ENCODE measurements at regions not wholly inside any gene's neighbourhood (a gene's known extent, or its start where the extent isn't known, plus 50 kb on each side); places are given as distances from the start of the nearest gene placed in this dataset.

- no peak for DNase-seq
- Histone ChIP-seq H3K27me3 (ENCODE audit: insufficient read depth, low read depth, severe bottlenecking) (no peaks in the 10 kb centered on the region), H3K9me3 (ENCODE audit: severe bottlenecking) (no peaks in the 10 kb centered on the region), H3K36me3 (no peaks in the 10 kb centered on the region), H3K4me3 (ENCODE audit: low read depth, low read length) (no peak overlapping the region), H3K27ac (no peak overlapping the region)
- TF ChIP-seq CTCF (IDR thresholded peaks at IDR 0.05; ENCODE audit: low read depth, low read length), result no peak
These were observed 121.7 kb downstream of the ANKRD18B start for GRCh38 chr9:33645706-33646105.

DNA sequence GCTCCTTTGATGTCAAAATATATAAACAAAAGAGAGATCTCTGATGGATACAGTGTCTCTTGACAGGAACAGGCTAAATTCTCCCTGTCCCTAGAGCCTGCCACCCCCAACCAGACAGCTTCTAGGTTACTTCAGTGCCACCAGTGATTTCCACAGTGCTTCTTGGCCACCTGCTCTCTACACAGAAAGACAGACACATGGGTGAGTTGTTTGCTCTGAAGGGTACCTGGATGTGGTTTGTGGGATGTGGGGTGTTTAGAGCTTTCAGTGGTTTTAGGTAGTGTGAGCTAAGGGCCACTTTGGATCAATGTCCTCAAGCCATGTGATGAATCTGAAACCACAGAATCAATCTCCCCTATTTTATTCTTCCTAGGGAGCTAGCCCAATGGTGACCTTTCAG is 125.4 kb downstream of the ANKRD18B start:
- no peak for TF ChIP-seq CTCF (IDR thresholded peaks at IDR 0.05; ENCODE audit: low read depth, low read length)
- Histone ChIP-seq H3K36me3 (no peaks in the 10 kb centered on the region), H3K27ac (no peak overlapping the region), H3K27me3 (ENCODE audit: insufficient read depth, low read depth, severe bottlenecking) (no peaks in the 10 kb centered on the region), H3K4me3 (ENCODE audit: low read depth, low read length) (no peak overlapping the region), H3K9me3 (ENCODE audit: severe bottlenecking) (no peaks in the 10 kb centered on the region)
- DNase-seq, result no peak

DNA sequence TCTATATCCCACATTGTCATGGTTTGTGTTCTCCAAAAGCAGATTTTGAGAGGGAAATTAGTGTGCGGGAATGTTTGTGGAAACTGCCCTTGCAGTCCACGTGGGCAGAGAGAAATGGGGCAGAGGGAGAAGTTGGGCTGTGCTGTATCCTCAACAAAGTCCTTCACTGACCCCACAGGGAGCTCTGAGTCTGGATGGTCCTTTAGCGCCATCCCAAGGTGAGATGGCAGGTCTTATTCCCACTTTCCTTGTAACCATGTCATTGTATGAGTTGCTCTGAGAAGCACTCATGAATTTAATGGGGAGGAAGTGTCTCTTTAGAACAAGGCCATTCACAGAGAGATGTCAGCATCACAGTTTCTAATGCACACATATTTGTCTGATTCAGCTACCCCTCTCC is 127.1 kb downstream of the ANKRD18B start:
- Histone ChIP-seq H3K27ac (no peak overlapping the region), H3K4me3 (ENCODE audit: low read depth, low read length) (no peak overlapping the region), H3K27me3 (ENCODE audit: insufficient read depth, low read depth, severe bottlenecking) (no peaks in the 10 kb centered on the region), H3K36me3 (no peaks in the 10 kb centered on the region), H3K9me3 (ENCODE audit: severe bottlenecking) (no peaks in the 10 kb centered on the region)
- TF ChIP-seq CTCF (IDR thresholded peaks at IDR 0.05; ENCODE audit: low read depth, low read length), result no peak
- no peak for DNase-seq

GRCh38 chr9:33659921-33660320 is 135.4 kb upstream of the PRSS3 start:
- TF ChIP-seq CTCF (IDR thresholded peaks at IDR 0.05; ENCODE audit: low read depth, low read length), result no peak
- no peaks in the 10 kb centered on the region for H3K36me3 ChIP-seq
- H3K4me3 ChIP-seq (ENCODE audit: low read depth, low read length), result no peak overlapping the region
- no peak overlapping the region for H3K27ac ChIP-seq
- no peak for DNase-seq
- H3K27me3 ChIP-seq (ENCODE audit: insufficient read depth, low read depth, severe bottlenecking), result no peaks in the 10 kb centered on the region
- no peaks in the 10 kb centered on the region for H3K9me3 ChIP-seq (ENCODE audit: severe bottlenecking)

GRCh38 chr9:33660772-33661171 is 134.6 kb upstream of the PRSS3 start:
- no peak overlapping the region for H3K27ac ChIP-seq
- no peaks in the 10 kb centered on the region for H3K36me3 ChIP-seq
- DNase-seq, result no peak
- no peaks in the 10 kb centered on the region for H3K27me3 ChIP-seq (ENCODE audit: insufficient read depth, low read depth, severe bottlenecking)
- no peak overlapping the region for H3K4me3 ChIP-seq (ENCODE audit: low read depth, low read length)
- no peaks in the 10 kb centered on the region for H3K9me3 ChIP-seq (ENCODE audit: severe bottlenecking)
- TF ChIP-seq CTCF (IDR thresholded peaks at IDR 0.05; ENCODE audit: low read depth, low read length), result no peak

- TF ChIP-seq CTCF (IDR thresholded peaks at IDR 0.05; ENCODE audit: low read depth, low read length), result no peak
- H3K9me3 ChIP-seq (ENCODE audit: severe bottlenecking), result no peaks in the 10 kb centered on the region
- no peaks in the 10 kb centered on the region for H3K36me3 ChIP-seq
- H3K27ac ChIP-seq, result no peak overlapping the region
- no peak for DNase-seq
- H3K4me3 ChIP-seq (ENCODE audit: low read depth, low read length), result no peak overlapping the region
- no peaks in the 10 kb centered on the region for H3K27me3 ChIP-seq (ENCODE audit: insufficient read depth, low read depth, severe bottlenecking)
These were observed 134.2 kb upstream of the PRSS3 start for GRCh38 chr9:33661176-33661575.
